ENCODE measurements at regions not wholly inside any gene's neighbourhood (a gene's known extent, or its start where the extent isn't known, plus 50 kb on each side); places are given as distances from the start of the nearest gene placed in this dataset.

DNA sequence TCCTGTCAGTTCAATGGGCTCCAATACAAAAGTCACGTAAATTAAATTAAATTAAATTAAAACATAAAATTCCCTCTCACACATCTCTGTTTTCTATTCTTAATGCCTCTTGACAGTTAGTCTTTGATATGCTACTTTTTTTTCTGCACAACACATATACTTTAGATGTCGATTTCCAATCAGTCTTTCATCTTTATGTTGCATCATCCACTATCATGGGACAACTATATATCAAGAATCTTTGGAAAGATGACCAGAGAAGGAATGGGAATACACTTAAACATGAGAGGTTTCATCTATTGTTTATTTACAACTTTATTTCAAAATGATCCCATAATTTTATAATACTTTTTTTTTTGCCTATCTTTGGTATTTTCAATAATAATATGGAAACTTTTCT is 733.3 kb upstream of the FANCL start:
- ChIA-PET CTCF (no interaction called here), POLR2A (no interaction called here)
- no peak for DNase-seq (ENCODE audit: extremely low spot score)
- TF ChIP-seq NFRKB (IDR thresholded peaks at IDR 0.05) (no peak), HDGF (IDR thresholded peaks at IDR 0.05; ENCODE audit: borderline replicate concordance) (no peak), TARDBP (IDR thresholded peaks at IDR 0.05) (no peak), ZNF384 (IDR thresholded peaks at IDR 0.05) (no peak), BHLHE40 (IDR thresholded peaks at IDR 0.05; ENCODE audit: borderline replicate concordance) (no peak), L3MBTL2 (conservative IDR thresholded peaks at IDR 0.05) (no peak), ARNT (IDR thresholded peaks at IDR 0.05) (no peak), FOXA1 (IDR thresholded peaks at IDR 0.05) (no peak), FOXM1 (IDR thresholded peaks at IDR 0.05; ENCODE audit: borderline replicate concordance) (no peak), ELF4 (IDR thresholded peaks at IDR 0.05) (no peak), SUZ12 (IDR thresholded peaks at IDR 0.05) (no peak), PKNOX1 (IDR thresholded peaks at IDR 0.05) (no peak), FOXK2 (IDR thresholded peaks at IDR 0.05) (no peak), SP1 (IDR thresholded peaks at IDR 0.05) (no peak), CTBP1 (IDR thresholded peaks at IDR 0.05; ENCODE audit: borderline replicate concordance) (no peak), LEF1 (IDR thresholded peaks at IDR 0.05; ENCODE audit: borderline replicate concordance) (no peak)

DNA sequence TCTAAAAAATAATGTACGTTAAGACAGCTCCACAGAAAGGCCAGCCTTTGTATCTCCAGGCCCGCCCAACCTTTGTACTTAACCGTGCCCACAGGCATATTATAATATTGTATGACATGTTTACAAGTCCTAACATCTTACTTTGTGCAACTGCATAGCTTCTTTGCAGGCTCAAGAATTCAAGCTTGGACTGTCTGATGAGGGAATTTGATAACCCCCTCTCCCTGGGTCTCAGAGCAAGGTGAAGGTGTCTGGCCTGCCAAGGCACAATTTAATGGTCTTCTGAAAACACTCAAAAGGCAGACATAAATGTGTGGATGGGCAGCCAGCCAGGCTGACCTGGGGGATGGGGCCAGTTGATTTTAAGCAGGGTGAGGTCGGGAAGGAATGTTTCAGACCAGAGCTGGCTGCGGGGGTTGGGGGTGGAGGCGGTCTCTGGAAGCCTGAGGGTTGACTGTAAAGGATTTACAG is 732.7 kb upstream of the FANCL start:
- peak; percentile 80 for TF ChIP-seq PKNOX1 (IDR thresholded peaks at IDR 0.05)
- no peak for TF ChIP-seq FOXK2 (IDR thresholded peaks at IDR 0.05)
- no peak for TF ChIP-seq ELF4 (IDR thresholded peaks at IDR 0.05)
- peak; percentile 31 for DNase-seq (ENCODE audit: extremely low spot score)
- CTCF ChIA-PET, result no interaction called here
- POLR2A ChIA-PET, result no interaction called here

DNA sequence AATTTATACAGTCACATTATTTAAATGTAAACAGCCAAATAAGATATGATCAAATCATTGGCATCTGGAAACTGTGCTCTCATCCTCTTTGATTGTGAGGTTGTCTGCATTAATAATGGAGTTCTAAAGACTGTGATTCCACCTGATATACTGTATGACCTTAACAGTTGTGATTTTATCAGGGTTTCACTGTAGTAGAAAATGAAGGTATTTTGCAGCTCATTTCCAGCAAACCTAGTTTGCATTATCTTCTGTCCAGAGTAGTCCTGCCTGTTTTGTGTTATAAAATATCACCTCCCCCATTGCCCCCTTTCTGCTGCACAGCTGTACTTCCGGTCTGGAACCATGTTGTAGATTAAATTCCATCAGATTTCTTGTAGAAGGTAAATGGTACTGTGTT is 731.6 kb upstream of the FANCL start:
- CTCF ChIA-PET, result no interaction called here
- POLR2A ChIA-PET, result no interaction called here
- DNase-seq (ENCODE audit: extremely low spot score), result no peak
- TF ChIP-seq FOXM1 (IDR thresholded peaks at IDR 0.05; ENCODE audit: borderline replicate concordance) (no peak), L3MBTL2 (conservative IDR thresholded peaks at IDR 0.05) (no peak)

- TF ChIP-seq HDGF (IDR thresholded peaks at IDR 0.05; ENCODE audit: borderline replicate concordance), result no peak
- no peak for TF ChIP-seq FOXM1 (IDR thresholded peaks at IDR 0.05; ENCODE audit: borderline replicate concordance)
- TF ChIP-seq FOXK2 (IDR thresholded peaks at IDR 0.05), result no peak
- no peak for TF ChIP-seq PKNOX1 (IDR thresholded peaks at IDR 0.05)
- no peak for TF ChIP-seq LEF1 (IDR thresholded peaks at IDR 0.05; ENCODE audit: borderline replicate concordance)
- no peak for TF ChIP-seq SUZ12 (IDR thresholded peaks at IDR 0.05)
- ChIA-PET POLR2A (no interaction called here), CTCF (interaction anchor here (0.7 kb wide), 1 partner anchor 171 kb away, joined by 3 read pairs; no protein-coding TSS in a partner anchor)
- no peak for DNase-seq (ENCODE audit: extremely low spot score)
These were observed 730.6 kb upstream of the FANCL start for GRCh38 chr2:58971511-58972360.

DNA sequence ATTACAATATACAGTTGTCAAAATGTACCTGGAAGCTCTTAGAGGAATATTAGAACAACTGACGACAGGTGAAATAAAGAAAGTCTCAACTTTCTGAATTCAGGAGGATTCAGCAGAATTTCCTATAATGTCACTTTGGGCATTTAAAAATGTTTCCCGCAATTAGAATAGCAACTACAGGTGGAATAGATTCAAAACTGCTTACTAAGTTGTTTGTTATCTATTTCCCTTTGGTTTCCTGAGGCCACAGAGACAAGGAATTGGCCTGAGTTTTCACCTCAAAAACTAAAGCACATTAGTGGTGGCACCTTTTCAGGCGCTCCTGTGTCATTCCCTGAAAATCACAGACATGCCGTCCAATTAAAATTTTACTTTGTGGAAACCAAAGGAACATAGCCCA is 729.2 kb upstream of the FANCL start:
- DNase-seq (ENCODE audit: extremely low spot score), result no peak
- TF ChIP-seq ARNT (IDR thresholded peaks at IDR 0.05) (no peak), FOXA1 (IDR thresholded peaks at IDR 0.05) (no peak), LEF1 (IDR thresholded peaks at IDR 0.05; ENCODE audit: borderline replicate concordance) (no peak), L3MBTL2 (conservative IDR thresholded peaks at IDR 0.05) (no peak), NFRKB (IDR thresholded peaks at IDR 0.05) (no peak), ELF4 (IDR thresholded peaks at IDR 0.05) (no peak), FOXM1 (IDR thresholded peaks at IDR 0.05; ENCODE audit: borderline replicate concordance) (no peak), TARDBP (IDR thresholded peaks at IDR 0.05) (no peak), HDGF (IDR thresholded peaks at IDR 0.05; ENCODE audit: borderline replicate concordance) (no peak), ZNF384 (IDR thresholded peaks at IDR 0.05) (no peak), SP1 (IDR thresholded peaks at IDR 0.05) (no peak), PKNOX1 (IDR thresholded peaks at IDR 0.05) (no peak), SUZ12 (IDR thresholded peaks at IDR 0.05) (no peak), FOXK2 (IDR thresholded peaks at IDR 0.05) (no peak), BHLHE40 (IDR thresholded peaks at IDR 0.05; ENCODE audit: borderline replicate concordance) (no peak)
- ChIA-PET CTCF (no interaction called here), POLR2A (no interaction called here)

GRCh38 chr2:58968885-58969284 is 727.8 kb upstream of the FANCL start:
- CTCF ChIA-PET, result no interaction called here
- DNase-seq (ENCODE audit: extremely low spot score), result no peak
- POLR2A ChIA-PET, result no interaction called here
- TF ChIP-seq TARDBP (IDR thresholded peaks at IDR 0.05) (no peak), PKNOX1 (IDR thresholded peaks at IDR 0.05) (no peak), LEF1 (IDR thresholded peaks at IDR 0.05; ENCODE audit: borderline replicate concordance) (no peak), HDGF (IDR thresholded peaks at IDR 0.05; ENCODE audit: borderline replicate concordance) (no peak), ZNF384 (IDR thresholded peaks at IDR 0.05) (no peak), ARNT (IDR thresholded peaks at IDR 0.05) (no peak), FOXK2 (IDR thresholded peaks at IDR 0.05) (no peak), CTBP1 (IDR thresholded peaks at IDR 0.05; ENCODE audit: borderline replicate concordance) (no peak), NFRKB (IDR thresholded peaks at IDR 0.05) (no peak), SUZ12 (IDR thresholded peaks at IDR 0.05) (no peak), ELF4 (IDR thresholded peaks at IDR 0.05) (no peak), SP1 (IDR thresholded peaks at IDR 0.05) (no peak), FOXM1 (IDR thresholded peaks at IDR 0.05; ENCODE audit: borderline replicate concordance) (no peak)

All from HEK293T (cell line).